ENCODE measurements at regions not wholly inside any gene's neighbourhood (a gene's known extent, or its start where the extent isn't known, plus 50 kb on each side); places are given as distances from the start of the nearest gene placed in this dataset.
"Not testable (repeated sequence)": the region's sequence is repeated elsewhere in the genome, so short reads cannot be mapped to it uniquely, and the experiment has no call there.

DNA sequence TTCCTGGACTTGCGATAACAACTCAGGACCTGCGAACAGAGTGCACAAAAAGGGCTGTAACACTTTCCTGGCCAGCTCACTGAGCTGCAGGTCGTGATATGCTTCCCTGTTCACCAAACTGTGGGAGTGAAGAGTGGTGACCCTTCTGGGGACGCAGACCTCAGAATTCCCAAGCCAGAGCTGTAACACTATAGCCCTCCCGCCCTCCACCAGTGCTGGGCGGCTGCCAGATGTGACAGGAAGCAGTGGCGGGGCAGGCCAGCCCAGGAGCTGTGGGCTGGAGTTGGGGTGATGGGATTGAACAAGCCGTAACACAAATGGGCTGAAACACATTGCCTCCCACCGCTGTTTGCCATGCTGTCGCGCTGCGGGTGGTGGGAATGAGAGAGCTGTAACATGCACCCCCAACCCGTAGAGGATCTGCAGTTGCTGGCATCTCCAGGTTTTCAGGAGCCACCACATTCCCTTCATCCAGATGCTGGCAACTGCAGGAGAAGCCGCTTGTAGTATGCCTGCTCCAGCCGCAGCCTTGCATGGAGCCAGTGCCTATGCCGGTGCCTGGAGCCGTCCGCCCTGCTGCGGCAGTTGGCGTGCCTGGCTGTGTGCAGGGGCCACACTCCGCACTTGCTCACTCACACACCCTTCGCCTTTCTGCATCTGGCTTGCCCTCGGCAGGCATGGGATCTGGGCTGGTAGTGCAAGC, 145.8 kb downstream of the GPCPD1 start:
- H3K27me3 ChIP-seq: no peaks in the 10 kb centered on the region
- no peak overlapping the region for H3K4me3 ChIP-seq
- H3K36me3 ChIP-seq: no peaks in the 10 kb centered on the region
- no peaks in the 10 kb centered on the region for H3K9me3 ChIP-seq
- no peak for DNase-seq

DNA sequence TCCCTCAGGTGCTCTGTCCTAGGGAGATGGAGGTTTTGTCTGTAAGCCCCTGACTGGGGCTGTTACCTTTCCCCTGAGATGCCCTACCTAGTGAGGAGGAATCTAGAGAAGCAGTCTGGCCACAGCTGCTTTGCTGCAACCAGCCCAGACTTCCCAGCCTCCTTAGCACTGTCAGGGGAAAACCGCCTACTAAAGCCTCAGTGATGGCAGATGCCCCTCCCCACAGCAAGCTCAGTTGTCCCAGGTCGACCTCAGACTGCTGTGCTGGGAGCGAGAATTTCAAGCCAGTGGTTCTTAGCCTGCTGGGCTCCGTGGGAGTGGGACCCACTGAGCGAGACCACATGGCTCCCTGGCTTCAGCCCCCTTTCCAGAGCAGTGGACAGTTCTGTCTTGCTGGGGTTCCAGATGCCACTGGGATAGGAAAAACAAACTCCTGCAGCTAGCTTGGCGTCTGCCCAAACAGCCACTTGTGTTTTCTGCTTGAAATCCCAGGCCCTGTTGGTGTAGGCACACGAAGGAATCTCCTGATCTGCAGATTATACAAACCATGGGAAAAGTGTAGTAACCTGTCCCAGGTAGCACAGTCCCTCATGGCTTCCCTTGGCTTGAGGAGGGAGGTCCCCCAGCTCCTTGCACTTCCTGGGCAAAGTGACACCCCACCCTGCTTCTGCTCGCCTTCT, 146.4 kb upstream of the PROKR2 start:
- no peak for DNase-seq
- H3K4me3 ChIP-seq: no peak overlapping the region

DNA sequence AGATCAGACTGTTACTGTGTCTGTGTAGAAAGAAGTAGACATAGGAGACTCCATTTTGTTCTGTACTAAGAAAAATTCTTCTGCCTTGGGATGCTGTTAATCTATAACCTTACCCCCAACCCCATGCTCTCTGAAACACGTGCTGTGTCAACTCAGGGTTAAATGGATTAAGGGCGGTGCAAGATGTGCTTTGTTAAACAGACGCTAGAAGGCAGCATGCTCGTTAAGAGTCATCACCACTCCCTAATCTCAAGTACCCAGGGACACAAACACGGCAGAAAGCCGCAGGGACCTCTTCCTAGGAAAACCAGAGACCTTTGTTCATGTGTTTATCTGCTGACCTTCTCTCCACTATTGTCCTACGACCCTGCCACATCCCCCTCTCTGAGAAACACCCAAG, 137.0 kb upstream of the PROKR2 start:
- DNase-seq: not testable (repeated sequence)

More for the DNA sequence above, 146.4 kb upstream of the PROKR2 start:
- Histone ChIP-seq H3K27me3 (no peaks in the 10 kb centered on the region), H3K36me3 (no peaks in the 10 kb centered on the region), H3K9me3 (no peaks in the 10 kb centered on the region)

DNA sequence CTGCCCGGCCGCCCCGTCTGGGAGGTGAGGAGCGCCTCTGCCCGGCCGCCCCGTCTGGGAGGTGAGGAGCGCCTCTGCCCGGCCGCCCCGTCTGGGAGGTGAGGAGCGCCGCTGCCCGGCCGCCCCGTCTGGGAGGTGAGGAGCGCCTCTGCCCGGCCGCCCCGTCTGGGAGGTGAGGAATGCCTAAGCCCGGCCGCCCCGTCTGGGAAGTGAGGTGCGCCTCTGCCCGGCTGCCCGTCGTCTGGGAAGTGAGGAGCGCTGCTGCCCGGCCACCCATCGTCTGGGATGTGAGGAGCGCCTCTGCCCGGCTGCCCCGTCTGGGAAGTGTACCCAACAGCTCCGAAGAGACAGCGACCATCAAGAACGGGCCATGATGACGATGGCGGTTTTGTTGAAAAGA, 136.6 kb upstream of the PROKR2 start:
- H3K36me3 ChIP-seq, H3K4me3 ChIP-seq, H3K27me3 ChIP-seq, H3K9me3 ChIP-seq, DNase-seq: not testable (repeated sequence)

More for the DNA sequence above, 137.0 kb upstream of the PROKR2 start:
- H3K4me3 ChIP-seq, H3K36me3 ChIP-seq, H3K9me3 ChIP-seq, H3K27me3 ChIP-seq: not testable (repeated sequence)

DNA sequence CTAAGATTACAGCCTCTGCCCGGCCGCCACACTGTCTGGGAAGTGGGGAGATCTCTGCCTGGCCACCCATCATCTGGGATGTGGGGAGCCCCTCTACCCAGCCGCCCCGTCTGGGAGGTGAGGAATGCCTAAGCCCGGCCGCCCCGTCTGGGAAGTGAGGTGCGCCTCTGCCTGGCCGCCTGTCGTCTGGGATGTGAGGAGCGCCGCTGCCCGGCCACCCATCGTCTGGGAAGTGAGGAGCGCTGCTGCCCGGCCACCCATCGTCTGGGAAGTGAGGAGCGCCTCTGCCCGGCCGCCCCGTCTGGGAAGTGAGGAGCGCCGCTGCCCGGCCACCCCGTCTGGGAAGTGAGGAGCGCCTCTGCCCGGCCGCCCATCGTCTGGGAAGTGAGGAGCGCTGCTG, 135.9 kb upstream of the PROKR2 start:
- not testable (repeated sequence) for H3K27me3 ChIP-seq, DNase-seq, H3K9me3 ChIP-seq, H3K4me3 ChIP-seq, H3K36me3 ChIP-seq

DNA sequence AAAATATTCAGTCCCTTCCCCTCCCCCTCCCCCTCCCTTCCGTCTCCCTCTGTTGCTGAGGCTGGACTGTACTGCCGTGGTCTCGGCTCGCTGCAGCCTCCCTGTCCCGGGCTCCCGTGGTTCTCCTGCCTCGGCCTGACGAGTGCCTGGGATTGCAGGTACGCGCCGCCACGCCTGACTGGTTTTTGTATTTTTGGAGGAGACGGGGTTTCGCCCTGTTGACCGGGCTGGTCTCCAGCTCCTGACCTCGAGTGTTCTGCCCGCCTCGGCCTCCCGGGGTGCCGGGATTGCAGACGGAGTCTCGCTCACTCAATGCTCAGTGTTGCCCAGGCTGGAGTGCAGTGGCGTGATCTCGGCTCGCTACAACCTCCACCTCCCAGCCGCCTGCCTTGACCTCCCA, 135.5 kb upstream of the PROKR2 start:
- H3K36me3 ChIP-seq, H3K9me3 ChIP-seq, H3K4me3 ChIP-seq, DNase-seq, H3K27me3 ChIP-seq: not testable (repeated sequence)

DNA sequence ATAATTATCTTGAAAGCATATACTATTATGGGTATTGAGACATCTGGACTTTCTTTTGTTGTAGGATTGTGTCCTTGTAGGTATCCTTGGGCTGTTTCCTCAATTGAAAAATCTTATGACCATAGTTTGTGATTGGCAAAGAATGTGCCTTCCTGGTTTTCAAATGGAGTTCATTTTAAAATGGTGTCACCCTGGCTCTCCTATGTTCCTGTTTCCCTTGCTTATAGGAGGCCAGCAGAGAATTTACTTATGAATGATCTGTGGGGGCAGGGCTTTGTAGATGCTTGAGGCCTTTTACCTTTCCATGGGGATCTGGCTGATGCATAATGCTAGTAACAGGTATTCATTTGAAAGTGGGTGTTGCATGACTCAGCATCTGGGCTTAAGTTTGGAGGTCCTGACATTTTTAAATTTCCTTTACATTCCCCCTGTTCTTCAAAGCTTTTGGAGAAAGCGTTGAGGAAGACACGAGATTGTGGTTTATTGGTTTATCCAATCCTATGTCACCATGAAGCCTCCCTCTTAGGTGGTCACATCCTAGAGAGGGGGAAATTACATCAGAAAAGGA, 135.0 kb upstream of the PROKR2 start:
- Histone ChIP-seq H3K36me3 (no peaks in the 10 kb centered on the region), H3K4me3 (no peak overlapping the region), H3K27me3 (no peaks in the 10 kb centered on the region), H3K9me3 (no peaks in the 10 kb centered on the region)
- DNase-seq: no peak

DNA sequence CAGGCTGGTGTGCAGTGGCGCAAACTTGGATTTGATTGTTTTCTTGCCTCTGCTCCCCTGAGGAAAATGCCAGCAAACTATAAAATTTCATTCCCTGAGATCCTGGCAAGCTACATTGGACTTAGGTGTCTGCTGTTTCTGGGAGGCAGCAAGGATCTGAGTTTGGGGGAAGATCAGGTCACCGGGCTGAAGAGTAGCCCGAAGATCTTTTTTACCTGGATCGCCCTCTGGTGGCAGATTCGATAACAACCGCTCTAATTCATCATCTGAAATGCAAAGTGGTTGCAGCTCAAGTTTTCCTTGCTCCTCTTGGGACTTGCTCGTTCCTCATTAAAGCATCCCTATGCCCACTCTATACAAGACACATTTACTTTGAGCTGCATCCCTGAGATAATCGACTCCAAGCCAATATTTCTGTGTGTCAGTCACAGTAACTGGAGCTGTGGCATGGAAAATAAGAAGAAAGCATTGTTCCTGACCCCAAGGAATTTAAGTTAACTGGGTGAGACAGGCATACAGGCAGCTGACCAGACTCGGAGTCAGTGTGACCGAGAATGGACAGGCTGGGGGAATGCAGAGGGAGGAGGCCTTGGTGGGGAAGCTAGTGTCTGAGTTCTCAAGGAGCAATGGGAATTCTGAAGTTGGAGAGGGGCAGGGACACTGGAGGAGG, 131.8 kb upstream of the PROKR2 start:
- Histone ChIP-seq H3K4me3 (no peak overlapping the region), H3K27me3 (no peaks in the 10 kb centered on the region), H3K9me3 (no peaks in the 10 kb centered on the region), H3K36me3 (no peaks in the 10 kb centered on the region)
- DNase-seq: peak; percentile 6

DNA sequence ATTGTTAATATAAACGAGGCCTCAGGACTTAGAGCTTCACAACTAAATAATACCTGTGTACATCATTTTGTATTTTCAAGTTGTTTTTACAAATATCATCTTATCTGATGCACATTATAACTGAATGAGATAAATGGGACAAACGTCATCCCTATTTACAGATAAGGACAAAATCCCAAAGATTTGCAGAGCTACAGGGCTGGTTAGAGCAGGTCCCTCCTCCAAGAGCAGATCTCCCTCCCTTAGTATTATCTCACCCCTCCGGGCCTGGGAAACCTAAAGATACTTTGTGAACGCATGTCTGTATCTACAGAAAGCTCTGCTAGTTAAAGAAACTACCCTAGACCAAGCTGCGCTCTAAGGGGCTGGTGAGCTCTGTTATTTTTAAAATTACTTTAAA, 130.4 kb upstream of the PROKR2 start:
- H3K9me3 ChIP-seq: no peaks in the 10 kb centered on the region
- H3K4me3 ChIP-seq: no peak overlapping the region
- DNase-seq: no peak
- no peaks in the 10 kb centered on the region for H3K27me3 ChIP-seq
- no peaks in the 10 kb centered on the region for H3K36me3 ChIP-seq

DNA sequence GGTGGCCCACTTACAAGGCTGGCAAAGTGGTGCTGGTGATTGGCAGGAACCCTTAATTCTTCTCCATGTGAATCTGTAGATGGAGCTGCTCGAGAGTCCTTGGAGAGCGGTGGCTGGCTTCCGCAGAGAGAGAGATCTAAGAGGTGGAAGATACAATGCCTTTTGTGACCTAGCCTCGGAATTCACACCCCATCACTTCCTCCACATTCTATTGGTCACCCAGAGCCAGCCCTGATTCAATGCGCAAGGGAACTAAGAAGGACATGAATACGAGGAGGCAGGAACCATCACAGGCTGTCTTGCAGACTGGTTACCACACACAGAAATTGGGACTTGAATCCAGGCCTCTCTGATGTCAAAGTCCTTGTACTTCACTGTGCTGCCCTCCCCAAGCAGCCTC, 128.9 kb upstream of the PROKR2 start:
- DNase-seq: no peak
- Histone ChIP-seq H3K36me3 (no peaks in the 10 kb centered on the region), H3K27me3 (no peaks in the 10 kb centered on the region), H3K4me3 (no peak overlapping the region), H3K9me3 (no peaks in the 10 kb centered on the region)

DNA sequence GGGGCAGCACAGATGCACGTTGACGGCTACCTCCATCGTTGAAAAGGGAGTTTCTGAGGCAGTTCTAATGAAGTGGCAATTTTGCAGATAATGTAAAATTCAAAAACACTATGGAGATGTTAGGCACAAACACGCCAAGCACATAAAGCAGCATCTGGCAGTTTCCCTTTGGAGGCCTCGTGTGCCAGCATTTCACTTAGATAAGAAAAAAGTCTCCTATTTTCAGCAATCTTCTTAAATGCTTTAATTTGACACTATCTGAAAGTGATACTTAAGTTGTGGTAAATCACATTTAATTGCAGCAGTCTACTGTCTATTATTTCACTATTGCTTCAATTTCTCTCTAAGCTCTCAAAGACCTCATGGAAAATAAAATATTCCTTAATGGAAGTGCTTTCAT, 125.3 kb upstream of the PROKR2 start:
- no peak for DNase-seq
- Histone ChIP-seq H3K9me3 (no peaks in the 10 kb centered on the region), H3K27me3 (no peaks in the 10 kb centered on the region), H3K36me3 (no peaks in the 10 kb centered on the region), H3K4me3 (no peak overlapping the region)

DNA sequence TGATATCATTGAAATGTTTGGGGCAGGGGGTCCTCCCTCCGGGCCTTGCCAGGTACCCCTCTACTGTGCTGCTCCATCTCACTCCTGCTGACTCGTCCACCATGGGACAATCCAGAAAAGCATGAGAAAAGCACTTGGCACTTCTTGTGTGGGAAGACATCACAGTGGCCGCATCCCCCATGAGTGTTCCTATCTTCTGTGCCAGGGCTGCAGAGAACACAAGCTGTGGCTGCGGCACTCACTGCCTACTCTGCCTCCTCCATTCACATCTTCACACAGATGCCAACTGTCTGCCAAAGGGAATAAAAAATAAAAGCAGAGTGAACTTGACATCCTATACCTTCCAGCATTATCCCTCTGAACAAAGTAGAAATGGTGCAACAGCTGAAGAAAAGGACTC, 117.4 kb upstream of the PROKR2 start:
- H3K27me3 ChIP-seq: no peaks in the 10 kb centered on the region; the same call in 1 of the 2 replicates
- H3K9me3 ChIP-seq: no peaks in the 10 kb centered on the region
- no peak for DNase-seq
- H3K4me3 ChIP-seq: no peak overlapping the region
- H3K36me3 ChIP-seq: no peaks in the 10 kb centered on the region

DNA sequence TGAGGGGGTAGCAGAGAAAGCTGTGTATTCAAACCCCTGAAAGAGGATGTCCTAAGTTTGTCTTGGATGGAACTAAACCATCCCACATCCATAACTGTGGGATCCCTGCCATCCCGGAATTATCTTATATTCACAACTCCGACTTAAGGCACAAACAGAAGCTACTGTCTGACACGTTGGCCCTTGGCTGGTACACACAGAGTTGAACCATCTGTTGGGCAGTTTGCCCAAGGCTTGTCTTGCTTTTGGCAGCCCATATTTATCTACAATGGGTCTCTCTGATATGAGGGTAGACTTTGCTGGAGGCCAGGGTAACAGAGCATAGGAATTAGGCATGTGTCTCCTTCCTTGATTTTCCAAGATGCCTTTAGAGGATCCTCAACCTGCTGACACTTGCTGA, 116.6 kb upstream of the PROKR2 start:
- DNase-seq: no peak
- no peaks in the 10 kb centered on the region for H3K36me3 ChIP-seq
- H3K27me3 ChIP-seq: no peaks in the 10 kb centered on the region; the same call in 1 of the 2 replicates
- no peak overlapping the region for H3K4me3 ChIP-seq
- no peaks in the 10 kb centered on the region for H3K9me3 ChIP-seq

DNA sequence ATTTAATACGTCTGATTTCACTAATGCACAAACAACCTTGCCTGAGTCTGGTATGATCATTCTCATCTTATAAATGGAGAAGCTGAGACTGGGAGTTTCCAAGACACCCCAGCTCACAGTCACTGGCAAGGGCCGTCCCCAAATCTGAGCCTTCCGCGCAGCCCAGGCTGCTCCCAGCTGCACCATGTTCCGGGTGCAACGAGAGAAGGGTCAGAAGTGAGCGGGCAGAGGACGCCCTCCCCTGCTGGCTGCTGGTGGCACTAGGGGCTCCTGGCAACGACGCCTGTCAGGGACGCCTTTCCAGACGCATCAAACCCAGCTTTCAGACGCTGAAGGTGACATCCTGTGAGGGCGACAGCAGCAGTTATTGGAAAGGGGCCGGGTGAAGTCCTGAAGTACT, 115.3 kb upstream of the PROKR2 start:
- Histone ChIP-seq H3K27me3 (no peaks in the 10 kb centered on the region; the same call in 1 of the 2 replicates), H3K4me3 (no peak overlapping the region), H3K9me3 (no peaks in the 10 kb centered on the region), H3K36me3 (no peaks in the 10 kb centered on the region)
- no peak for DNase-seq

DNA sequence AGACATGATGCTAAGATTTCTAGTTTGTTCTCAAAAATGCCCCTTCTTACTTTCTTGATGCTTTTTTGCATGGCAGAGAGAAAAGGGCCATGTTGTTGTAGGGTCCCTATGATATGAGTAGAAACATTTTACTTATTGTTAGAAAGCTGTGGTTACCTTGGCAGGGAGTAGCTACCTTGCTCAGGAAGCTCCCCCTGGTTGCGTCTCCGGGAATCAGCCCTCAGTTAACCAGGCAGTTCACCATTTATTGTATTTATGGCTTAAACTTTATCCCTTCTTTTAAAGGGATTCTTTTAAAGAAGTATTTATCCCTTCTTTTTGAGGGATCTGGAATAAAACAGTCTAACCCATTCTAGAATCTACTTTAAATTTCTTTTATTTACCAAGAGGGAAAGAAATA, 113.9 kb upstream of the PROKR2 start:
- H3K4me3 ChIP-seq: no peak overlapping the region
- H3K36me3 ChIP-seq: no peaks in the 10 kb centered on the region
- no peaks in the 10 kb centered on the region for H3K9me3 ChIP-seq
- DNase-seq: no peak
- no peaks in the 10 kb centered on the region; the same call in 1 of the 2 replicates for H3K27me3 ChIP-seq

DNA sequence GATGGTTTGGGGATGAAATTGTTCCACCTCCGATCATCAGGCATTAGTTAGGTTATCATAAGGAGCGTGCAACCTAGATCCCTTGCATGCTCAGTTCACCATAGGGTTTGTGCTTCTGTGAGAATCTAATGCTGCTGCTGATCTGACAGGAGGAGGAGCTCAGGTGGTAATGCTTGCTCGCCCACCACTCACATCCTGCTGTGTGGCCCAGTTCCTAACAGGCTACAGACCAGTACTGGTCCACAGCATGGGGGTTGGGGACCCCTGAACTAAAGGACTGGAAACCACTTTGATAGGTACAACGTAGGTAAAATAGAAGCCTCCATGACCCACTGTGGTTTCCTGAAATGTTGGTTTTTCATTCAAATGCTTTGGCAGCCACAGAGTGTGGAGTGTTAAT, 109.3 kb upstream of the PROKR2 start:
- Histone ChIP-seq H3K4me3 (no peak overlapping the region), H3K27me3 (no peaks in the 10 kb centered on the region; the same call in 1 of the 2 replicates), H3K36me3 (no peaks in the 10 kb centered on the region), H3K9me3 (no peaks in the 10 kb centered on the region)
- no peak for DNase-seq

DNA sequence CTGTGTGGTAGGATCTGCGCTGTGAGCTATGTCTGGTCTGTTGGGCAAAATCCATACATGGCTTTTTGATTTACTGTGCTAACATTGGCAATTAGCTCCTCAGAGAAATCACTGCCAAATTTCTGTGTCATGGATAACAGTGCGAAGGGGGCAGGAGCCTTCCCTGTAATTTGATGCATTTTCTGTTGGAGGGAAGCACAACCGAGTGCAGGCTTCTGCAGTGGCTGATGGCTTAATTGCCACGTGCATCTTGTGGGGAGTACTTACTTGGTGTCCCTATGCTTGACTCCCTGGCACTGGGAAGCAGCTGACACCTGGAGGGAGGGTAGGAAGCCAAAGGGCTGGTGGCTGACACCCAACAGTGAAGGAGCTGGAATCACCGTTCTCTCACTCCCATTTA, 99.3 kb upstream of the PROKR2 start:
- no peak overlapping the region for H3K4me3 ChIP-seq

More for the DNA sequence above, 99.3 kb upstream of the PROKR2 start:
- Histone ChIP-seq H3K36me3 (no peaks in the 10 kb centered on the region), H3K9me3 (no peaks in the 10 kb centered on the region), H3K27me3 (no peaks in the 10 kb centered on the region)
- no peak for DNase-seq
